ENCODE measurements at regions not wholly inside any gene's neighbourhood (a gene's known extent, or its start where the extent isn't known, plus 50 kb on each side); places are given as distances from the start of the nearest gene placed in this dataset.
"Not testable (repeated sequence)": the region's sequence is repeated elsewhere in the genome, so short reads cannot be mapped to it uniquely, and the experiment has no call there.

GRCh38 chr1:120311930-120312329, 102.9 kb upstream of the NBPF8 start:
- TF ChIP-seq EZH2 (IDR thresholded peaks at IDR 0.05; ENCODE audit: borderline replicate concordance, low read depth, low read length, poor library complexity, severe bottlenecking); CTCF (conservative IDR thresholded peaks at IDR 0.05; ENCODE audit: low read depth, low read length): not testable (repeated sequence)
